Activated naive CD4-positive, alpha-beta T cell treated with anti-CD3 and anti-CD28 coated beads, Interleukin-2, amount 50 U/mL, for 24 hours (primary cell): ENCODE measurements at regions not wholly inside any gene's neighbourhood (a gene's known extent, or its start where the extent isn't known, plus 50 kb on each side); places are given as distances from the start of the nearest gene placed in this dataset.

Source experiments
- H3K27ac Mint-ChIP-seq: one replicate; pipeline ENCODE4 v1.8.0; 2021; ENCODE audit warnings: mild to moderate bottlenecking, mixed read lengths
- H3K27me3 Mint-ChIP-seq: one replicate; pipeline ENCODE4 v1.8.0; 2021; ENCODE audit warnings: mixed read lengths
- H3K36me3 Mint-ChIP-seq: one replicate; pipeline ENCODE4 v1.8.0; 2021; ENCODE audit warnings: mixed read lengths
- H3K4me1 Mint-ChIP-seq: one replicate; pipeline ENCODE4 v1.8.0; 2021; ENCODE audit warnings: mixed read lengths
- H3K4me3 Mint-ChIP-seq: one replicate; pipeline ENCODE4 v1.8.0; 2021; ENCODE audit warnings: mild to moderate bottlenecking, mixed read lengths
- H3K9me3 Mint-ChIP-seq: one replicate; pipeline ENCODE4 v1.8.0; 2021; ENCODE audit warnings: mixed read lengths

DNA sequence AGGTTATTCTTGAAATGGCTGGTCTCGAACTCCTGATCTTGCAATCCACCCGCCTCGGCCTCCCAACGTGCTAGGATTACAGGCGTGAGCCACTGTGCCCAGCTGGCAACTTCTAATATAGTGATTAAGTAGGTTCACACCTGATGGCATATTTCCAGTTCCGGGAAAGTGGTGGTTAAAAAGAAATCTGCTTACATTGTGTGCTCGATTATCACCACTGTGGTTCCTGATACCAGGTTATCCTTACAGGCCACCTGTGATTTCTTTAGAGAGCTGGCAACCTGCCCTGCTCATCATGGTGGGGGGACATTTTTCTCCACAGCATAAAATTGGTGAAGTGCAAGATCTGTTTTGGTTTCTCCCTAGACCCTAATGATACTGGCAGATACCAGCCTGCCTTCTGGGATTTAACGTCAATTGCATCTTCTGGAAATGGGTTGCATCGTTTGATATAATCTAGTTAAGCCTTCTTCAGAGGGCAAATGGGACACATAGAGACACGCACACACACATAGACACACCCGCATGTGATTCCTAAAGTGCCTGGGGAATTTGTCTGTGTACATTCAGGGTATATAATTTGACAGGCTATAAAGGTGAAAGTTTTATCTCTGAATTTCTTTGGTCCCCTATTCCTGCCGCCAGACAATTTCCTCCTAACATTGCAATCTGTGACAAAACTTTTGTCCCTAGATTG lies 49.7 kb upstream of the CITED2 start:
- no peaks in the 10 kb centered on the region for H3K36me3 Mint-ChIP-seq
- no peak overlapping the region for H3K4me3 Mint-ChIP-seq
- H3K27me3 Mint-ChIP-seq, result peaks cover 3% of the 10 kb centered on the region
- H3K27ac Mint-ChIP-seq, result no peak overlapping the region
- H3K4me1 Mint-ChIP-seq, result no peaks in the 10 kb centered on the region
- H3K9me3 Mint-ChIP-seq, result no peaks in the 10 kb centered on the region
